Coronary artery (tissue), 2 donors: ENCODE measurements at regions not wholly inside any gene's neighbourhood (a gene's known extent, or its start where the extent isn't known, plus 50 kb on each side); places are given as distances from the start of the nearest gene placed in this dataset.

Source experiments
- DNase-seq: peaks from one replicate; pipeline ENCODE4 v3.0.0-alpha.2; 2017; ENCODE audit warnings: low spot score
- H3K27ac ChIP-seq, 2 donors: fragments of 200-600 bp; sonication (generic); one replicate each; pipeline ENCODE4 v1.5.1; 2016 to 2019
- H3K4me3 ChIP-seq: fragments of 200-600 bp; sonication (generic); 2 replicates; pipeline ENCODE4 v1.5.1; 2016; ENCODE audit warnings: mild to moderate bottlenecking, moderate library complexity
- TF ChIP-seq, protein P1 (sequence below): fragments of 200-600 bp; sonication (generic); IDR thresholded peaks from one replicate; pipeline ENCODE4 v1.5.1; 2019; ENCODE audit warnings: antibody characterized with exemption

DNA sequence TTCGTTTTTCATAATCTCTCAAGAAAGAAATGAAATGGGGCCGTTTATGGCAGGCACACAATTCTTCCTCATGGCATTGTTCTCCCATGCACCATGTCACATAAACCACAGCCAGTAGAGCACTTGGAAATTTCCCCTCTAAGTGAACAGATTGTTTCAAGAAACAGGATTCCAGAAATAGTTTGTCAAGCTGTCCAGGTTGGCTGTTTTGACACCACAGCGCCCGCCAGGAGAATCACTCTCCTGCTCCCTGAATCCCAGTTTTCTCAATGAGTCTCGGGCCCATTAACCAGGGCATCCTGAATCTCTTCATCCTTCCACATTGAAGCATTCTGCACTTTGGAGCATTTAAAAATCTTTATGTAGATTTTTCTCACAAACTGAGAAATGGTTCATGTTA is 172.2 kb upstream of the NEBL start:
- TF ChIP-seq, protein P1, sequence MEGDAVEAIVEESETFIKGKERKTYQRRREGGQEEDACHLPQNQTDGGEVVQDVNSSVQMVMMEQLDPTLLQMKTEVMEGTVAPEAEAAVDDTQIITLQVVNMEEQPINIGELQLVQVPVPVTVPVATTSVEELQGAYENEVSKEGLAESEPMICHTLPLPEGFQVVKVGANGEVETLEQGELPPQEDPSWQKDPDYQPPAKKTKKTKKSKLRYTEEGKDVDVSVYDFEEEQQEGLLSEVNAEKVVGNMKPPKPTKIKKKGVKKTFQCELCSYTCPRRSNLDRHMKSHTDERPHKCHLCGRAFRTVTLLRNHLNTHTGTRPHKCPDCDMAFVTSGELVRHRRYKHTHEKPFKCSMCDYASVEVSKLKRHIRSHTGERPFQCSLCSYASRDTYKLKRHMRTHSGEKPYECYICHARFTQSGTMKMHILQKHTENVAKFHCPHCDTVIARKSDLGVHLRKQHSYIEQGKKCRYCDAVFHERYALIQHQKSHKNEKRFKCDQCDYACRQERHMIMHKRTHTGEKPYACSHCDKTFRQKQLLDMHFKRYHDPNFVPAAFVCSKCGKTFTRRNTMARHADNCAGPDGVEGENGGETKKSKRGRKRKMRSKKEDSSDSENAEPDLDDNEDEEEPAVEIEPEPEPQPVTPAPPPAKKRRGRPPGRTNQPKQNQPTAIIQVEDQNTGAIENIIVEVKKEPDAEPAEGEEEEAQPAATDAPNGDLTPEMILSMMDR: no peak

DNA sequence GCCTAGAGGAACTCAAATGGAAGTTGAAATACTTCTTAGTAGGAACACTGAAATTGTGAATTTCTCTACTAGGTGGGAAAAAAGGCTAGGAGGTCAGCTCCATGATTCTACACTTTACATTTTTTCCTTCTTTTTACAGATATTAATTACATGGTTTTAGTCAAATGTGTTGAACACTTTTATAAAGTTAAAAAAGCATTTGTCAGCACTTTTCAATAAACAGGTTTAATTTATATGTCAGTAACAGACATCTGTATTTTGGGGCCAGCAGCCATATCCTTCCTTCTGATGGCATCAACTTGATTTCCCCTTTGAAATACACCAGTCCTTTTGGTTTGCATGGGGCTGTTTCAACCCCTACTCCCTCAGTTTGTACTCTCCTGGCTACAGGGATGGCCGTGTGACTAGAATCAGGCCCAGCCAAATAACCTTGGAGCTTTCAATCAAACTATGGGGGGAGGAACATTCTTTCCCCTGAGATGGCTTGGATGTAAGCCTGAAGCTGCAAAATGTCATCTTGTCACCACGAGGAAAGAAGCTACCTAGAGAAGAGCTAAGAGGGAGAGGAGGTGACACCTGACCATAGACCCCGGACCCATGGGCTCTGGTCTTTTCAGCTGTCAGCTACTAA is 171.0 kb upstream of the NEBL start:
- no peak overlapping the region for H3K27ac ChIP-seq
- DNase-seq: no peak
- TF ChIP-seq, protein P1: no peak
- H3K4me3 ChIP-seq: no peak overlapping the region

More for the DNA sequence above, 172.2 kb upstream of the NEBL start:
- H3K4me3 ChIP-seq: no peak overlapping the region
- no peak overlapping the region for H3K27ac ChIP-seq
- no peak for DNase-seq

DNA sequence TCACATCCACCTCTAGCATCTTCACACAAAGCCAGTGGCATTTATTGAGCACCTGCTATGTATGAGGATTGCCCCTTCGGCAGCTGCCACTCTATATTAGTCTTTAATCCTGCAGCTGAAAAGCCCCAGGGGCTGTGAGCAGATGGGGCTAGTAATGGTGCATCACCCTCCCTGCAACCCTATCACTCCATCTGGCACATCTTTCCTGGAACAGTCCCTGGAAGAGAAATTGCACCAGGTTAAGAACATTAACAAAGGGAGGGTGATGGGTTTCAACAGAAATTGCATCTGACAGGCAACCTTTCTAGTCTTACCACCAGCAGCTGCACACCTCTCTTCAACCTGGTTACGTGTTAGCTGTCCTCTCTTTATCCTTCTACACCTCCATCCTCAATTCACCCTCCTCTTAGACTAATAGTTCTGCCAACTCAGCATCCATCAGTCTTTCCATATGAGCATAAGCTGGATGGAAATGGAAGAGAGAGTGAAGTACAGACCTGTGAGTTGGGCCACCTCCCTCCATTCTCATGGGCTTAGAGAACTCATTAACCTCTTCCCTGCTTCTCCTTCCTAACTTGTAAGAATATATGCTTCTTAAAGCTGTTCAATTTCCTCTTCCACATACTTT is 168.6 kb upstream of the NEBL start:
- Histone ChIP-seq H3K4me3 (no peak overlapping the region), H3K27ac (no peak overlapping the region)
- DNase-seq: no peak
- TF ChIP-seq, protein P1: no peak

DNA sequence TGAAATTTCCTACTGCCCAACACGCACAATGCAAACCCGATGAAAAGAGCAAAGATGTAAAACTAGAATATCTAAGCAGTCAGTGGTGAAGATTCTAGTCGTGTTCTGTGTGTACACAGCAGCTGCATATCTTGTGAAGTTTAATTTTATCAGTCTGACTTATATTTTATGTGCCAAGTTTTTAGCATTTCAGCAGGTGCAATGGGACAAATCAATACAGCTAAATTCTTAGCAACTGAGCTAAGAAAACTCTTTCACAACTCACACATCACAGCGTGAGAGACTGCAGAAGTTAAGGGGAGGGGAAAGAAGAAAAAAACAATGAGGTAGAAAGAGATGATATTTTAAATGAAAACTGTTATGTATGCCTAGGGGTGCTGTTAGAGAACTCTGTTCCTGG is 164.9 kb upstream of the NEBL start:
- TF ChIP-seq, protein P1: no peak
- H3K27ac ChIP-seq: no peak overlapping the region
- H3K4me3 ChIP-seq: no peak overlapping the region
- DNase-seq: no peak

DNA sequence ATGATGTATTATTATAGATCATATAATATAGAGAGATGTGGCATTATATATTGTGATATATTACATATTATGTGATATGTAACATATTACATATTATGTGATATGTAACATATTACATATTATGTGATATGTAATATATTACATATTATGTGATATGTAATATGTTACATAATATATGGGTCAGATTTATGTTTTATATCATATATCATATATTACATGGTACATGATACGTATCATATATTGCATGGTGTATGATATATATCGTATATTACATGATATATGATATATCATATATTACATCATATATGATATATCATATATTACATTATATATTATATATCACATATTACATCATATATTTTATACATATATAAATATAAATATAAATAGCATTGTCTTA is 164.1 kb upstream of the NEBL start:
- Histone ChIP-seq H3K27ac (no peak overlapping the region), H3K4me3 (no peak overlapping the region)
- DNase-seq: no peak
- TF ChIP-seq, protein P1: no peak

DNA sequence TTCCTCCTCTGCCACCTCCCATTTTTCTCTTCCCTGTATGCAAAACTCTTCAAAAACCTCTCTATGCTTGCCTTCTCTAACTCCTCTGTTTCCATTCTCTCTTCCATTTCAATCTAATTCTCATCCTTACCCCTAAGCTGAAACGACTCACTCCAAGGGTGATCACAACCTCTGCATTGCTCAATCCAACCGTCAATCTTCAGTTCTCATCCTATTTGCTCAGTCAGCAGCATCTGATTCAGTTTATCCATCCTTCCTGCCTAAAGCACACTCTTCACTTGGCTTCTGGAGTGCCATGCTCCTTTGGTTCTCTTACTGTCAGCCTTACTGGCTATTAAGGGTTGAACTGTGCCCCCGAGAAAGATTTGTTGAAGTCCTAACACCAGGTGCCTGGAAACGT is 163.5 kb upstream of the NEBL start:
- TF ChIP-seq, protein P1: no peak
- DNase-seq: no peak
- no peak overlapping the region for H3K27ac ChIP-seq
- H3K4me3 ChIP-seq: no peak overlapping the region

DNA sequence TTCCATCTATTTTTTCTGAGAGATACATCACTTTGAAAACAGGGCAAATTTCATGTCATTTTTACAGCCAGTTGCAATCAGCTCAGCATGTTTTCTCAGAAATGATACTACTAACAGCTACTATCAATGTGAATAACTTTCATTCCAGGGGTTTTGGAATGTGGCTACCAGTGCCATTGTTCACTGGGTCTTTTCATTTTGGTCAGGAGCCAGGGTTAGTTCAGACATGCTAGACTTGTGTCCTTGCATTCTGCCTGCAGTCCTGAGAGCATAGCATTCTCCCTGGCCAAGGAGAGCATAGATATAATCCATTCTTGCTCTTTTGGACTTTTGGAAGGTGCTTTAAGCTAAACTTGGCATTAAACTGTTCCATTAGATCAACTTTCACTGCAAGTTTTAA is 160.9 kb upstream of the NEBL start:
- no peak overlapping the region for H3K4me3 ChIP-seq
- no peak for DNase-seq
- no peak overlapping the region for H3K27ac ChIP-seq
- TF ChIP-seq, protein P1: no peak
